GM19043 (cell line): ENCODE measurements at regions not wholly inside any gene's neighbourhood (a gene's known extent, or its start where the extent isn't known, plus 50 kb on each side); places are given as distances from the start of the nearest gene placed in this dataset.

Experiments
- ATAC-seq: cut with Tn5 transposase; IDR thresholded peaks from one replicate; pipeline ENCODE4 v1.9.1; 2021; ENCODE audit warnings: low read depth; ENCODE audit not compliant: unreplicated experiment

DNA sequence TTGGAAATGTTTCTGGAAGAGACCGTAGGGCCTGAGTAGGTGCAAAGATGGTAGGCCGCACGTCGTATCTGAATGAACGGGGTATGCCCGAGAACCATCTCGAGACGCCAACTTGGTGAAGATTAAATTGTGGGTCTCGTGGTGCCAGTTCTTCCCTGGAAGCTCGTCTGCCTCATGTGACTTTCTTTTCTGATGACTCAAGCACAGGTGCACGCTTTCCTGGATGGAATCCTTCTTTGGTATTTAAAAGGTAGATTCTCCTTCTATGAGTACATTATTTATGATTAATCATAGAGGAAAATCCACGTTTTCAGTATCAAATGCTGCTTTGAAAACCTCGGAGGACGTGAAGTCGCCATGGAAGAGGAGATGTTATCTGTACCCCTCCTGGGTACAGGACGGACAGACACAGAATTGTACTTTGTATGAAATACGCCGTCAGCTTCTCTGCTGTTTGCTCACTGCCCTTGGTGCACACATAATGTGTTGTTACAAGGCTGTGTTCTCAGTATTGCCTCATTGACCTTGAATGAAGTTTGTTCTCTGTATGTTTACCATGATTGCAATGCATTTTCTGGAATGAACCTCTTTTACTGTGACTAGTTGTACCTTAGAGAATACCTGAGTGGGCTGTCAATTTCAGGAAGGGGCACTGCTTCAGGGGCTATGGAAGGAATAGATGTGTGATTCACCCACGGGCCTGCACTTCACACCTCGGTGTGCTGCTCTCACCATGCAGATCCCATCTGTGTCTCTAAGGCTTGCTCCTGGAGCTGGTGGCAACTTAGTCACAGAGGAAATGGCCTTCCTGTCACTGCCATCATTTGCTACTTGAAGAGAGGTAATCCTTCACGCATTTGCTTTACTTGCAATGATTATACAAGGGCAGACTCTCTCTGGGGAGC lies 137.3 kb upstream of the RTL1 start:
- ATAC-seq = no peak

DNA sequence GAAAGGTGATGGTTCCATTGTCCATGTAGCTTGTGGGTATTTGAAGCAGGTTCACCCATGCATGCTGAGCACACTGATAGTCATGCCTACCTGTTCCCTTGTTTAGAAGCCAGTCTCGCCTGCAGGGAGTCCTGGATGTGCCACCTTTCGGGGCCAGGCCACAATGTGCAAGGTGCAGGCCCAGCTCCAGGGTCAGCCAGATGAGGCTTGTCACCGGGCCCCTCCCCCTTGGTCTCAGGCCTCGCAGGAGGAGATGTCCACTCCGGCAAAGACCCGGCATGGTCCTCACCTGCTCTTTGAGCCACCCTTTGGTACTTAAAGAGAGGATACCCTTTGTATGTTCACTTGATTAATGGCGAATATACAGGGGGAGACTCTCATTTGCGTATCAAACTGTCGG lies 140.4 kb upstream of the RTL1 start:
- no peak for ATAC-seq

DNA sequence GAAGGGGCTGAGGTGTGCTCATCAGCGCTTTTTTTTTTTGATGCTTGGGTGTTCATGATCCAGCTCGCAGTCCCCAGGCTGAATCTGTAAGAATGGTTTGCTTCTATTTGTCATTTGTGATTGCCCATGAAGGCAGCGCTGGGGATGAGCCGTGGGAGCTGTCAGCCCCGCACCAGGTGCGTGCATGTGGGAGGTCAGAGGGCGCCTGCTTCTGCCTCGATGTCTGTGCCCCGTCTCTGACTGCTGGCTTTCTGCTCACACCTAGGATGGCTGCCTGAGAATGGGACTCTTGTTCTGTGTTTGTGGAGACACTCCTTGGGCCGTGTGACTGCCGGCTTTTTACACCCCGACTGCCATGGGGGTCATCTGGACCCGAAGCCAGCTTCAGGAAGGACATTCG lies 141.2 kb upstream of the RTL1 start:
- ATAC-seq = no peak

DNA sequence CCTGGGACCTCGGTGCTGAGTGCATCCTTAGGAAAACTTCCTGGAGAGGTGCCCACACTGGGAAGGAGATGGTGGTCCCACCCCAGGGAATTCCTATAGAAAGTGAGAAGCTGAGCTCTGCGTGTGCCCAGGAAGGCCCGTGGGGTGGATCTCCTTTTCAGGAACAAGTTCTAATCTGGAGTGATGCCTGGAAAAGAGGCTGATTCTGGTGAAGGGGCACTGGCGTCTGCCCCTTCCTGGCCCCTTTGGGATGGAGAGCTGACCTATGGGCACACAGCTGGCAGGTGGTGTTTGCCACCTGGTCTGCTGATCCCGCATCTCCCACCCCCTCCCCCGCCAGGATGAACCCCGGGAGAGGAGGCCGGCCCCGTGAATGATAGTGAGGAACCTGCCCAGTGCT lies 142.0 kb upstream of the RTL1 start:
- no peak for ATAC-seq

DNA sequence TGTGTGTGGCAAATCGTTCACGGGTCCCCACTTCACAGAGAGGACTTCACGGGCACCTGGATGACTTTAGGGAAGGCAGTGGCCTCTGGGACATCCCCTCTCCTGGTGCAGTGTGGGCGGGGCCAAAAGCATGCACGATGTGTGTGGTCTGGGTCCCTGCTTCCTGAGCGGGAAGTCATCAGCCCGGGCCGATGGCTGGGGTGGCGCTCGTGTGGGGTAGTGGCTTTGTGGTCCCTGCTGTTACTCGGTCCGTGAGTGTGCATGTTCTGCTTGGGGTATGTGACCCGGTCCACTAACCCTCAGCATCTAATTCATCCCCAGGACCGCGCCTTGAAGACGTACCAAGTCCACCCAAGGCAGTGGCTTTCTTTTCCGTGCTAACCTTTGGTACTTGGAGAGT lies 142.5 kb upstream of the RTL1 start:
- ATAC-seq = no peak

DNA sequence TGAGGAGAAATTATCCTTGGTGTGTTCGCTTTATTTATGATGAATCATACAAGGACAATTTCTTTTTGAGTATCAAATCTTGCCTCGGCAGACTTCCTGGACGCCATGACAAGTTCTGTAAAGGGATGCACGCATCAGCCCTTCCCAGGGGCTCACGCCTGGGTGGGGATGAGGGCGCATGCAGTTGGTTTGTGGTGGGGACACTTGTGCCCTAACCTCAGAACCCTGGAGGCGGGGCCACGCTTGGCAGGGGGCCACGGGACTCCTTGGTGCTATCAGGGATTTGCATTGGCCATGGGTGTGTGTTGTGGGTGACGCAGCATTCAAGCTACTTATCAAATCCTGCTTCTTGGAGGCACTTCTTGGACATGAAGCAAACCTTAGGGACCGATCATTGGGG lies 143.8 kb upstream of the RTL1 start:
- no peak for ATAC-seq

DNA sequence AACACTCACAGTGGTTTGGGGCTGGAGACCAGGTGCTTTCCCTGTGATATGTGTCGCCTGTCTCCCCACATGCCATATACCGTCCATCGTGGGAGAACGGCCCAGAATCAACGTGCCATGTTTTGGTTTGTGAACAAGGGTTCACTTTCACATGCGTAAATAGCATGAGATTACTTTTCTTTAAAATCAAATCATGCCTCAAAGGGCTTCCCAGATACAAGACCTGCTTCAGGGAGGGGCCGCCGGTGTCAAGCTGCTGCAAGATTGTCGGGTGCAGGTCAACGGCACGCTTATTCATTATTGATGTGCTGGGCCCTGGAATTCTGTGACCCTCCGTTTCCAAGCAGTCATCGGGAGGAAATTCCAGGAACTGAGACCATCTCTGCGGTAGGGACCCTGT lies 145.2 kb upstream of the RTL1 start:
- no peak for ATAC-seq

DNA sequence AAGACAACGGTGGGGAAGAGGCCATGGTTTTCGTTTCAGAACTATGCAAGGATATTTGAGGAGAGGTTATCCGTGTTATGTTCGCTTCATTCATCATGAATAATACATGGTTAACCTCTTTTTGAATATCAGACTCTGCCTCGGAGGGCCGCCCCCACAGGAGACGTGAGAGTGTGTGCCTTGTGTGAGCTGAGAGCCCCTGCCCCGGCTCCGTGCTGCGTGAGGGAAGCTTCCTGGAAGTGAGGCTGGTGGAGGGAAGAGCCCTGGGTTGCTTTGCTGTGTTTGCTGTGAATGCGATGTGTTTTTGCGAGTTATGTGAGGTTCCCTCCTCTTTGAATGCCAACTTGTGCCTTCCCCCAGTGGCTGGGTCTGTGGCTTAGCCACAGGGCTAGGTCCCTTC lies 146.0 kb upstream of the RTL1 start:
- ATAC-seq = no peak

DNA sequence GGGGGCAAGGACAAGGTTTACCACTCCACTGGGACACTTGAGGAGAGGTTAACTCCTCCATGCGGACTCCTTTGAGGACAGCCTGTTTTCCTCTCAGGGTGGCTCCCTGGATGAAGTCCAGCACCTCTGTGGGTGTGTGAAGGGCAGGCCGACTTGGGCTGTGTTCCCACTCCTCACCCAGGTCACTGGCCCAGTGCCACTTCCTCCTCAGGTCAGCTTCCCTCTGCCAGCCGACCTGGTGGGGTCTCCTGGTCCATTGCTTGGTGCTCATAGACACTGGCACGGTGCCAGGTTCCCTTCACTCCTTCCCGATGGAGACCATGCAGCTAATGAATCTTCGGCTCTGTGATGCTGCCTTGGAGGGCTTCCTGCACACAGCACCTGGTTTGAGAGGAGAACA lies 146.4 kb upstream of the RTL1 start:
- no peak for ATAC-seq

DNA sequence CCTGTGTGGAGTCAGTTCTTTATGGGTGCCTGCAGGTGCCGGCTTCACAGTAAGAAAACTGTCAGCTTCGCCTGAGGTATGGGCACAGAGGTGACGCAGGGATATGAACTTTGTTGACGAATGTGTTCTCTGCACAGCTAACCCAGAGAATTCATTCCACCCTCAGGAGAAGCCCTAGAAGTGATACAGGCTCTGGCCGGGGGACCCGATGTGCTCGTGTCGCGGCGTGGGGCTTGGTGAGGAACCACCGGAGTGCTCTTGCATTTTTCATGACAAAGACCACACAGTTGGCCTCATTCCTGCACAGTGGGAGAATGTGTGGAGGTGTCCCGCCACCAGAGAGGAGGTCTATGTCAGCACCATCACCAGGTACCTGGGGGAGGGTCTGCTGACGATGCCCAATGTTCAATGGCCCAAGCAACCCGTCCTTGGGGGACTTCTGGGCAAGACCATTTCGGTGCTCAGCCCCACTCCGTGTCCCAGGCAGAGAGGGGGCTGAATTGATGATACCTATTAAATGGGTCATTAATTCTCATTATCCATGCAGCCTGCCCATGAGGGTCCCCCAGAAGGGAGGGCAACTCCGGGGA lies 147.5 kb upstream of the RTL1 start:
- ATAC-seq = no peak

DNA sequence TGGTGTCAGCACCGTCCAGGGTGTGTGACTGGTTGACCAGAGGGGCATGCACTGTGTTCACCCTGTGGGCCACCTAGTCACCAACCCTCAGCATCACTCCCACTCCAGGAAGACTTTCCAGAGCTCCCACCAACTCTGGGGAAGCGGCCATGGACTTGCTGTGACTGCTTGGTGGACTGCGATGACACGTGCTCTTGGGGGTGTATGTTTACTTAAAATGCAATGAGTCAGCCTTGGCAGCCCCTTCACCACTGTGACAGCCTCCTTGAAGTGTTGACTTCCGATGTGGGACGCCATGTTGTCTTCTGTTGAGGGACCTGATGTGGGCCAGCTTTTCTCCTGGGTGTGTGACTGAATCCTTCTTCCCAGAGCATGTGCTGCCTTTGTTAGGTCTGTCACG lies 151.1 kb upstream of the RTL1 start:
- ATAC-seq = no peak

DNA sequence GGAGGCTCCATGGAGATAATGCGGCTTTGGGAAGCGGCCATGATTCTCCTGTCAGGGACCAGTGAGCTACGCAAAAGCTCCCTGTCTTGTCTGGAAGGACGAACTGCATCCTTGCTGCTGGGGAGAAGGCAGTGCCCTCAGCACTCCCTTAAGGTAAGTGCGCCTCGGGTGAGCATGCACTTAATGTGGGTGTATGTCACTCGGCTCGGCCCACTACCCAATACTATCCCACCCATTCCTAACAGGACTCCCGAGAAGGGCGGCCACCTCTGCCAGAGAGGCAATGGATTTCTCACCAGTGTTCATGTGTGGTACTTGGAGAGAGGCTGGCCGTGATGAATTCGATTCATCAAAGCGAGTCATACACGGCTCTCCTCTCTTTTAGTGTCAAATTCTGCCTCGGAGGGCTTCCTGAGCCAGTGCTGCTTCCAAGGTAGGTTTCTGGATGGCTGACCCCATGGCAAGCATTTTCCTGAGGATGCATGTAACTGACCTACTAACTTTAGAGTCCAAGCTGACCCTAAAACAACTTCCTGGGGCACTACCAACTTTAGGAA lies 151.7 kb upstream of the RTL1 start:
- ATAC-seq = no peak

DNA sequence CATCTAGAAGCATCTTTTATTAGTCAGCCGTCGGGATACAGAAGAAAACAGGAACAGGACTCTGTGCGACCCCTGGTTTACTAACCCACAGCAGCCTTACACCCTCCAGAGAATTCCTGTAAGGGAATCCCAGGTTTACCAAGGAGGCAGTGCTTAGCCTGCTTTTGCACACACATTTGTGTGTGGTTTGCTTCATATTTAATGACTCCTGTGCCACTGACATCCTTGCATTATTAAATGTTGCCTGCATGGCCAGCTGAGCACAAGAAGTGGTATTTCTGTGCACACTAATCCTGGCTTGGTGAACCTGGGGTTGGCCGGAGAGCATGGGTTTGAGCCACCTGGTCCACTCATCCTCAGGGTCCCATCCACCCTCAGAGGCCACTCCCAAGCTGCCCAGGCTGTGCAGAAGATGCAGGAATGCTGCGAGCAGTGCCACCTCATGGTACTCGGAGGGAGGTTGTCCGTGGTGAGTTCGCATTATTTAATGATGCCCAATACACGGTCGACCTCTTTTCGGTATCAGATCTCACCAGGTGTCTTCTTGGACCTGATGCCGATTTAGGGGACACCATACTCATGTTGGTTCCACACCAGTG lies 152.4 kb upstream of the RTL1 start:
- no peak for ATAC-seq

DNA sequence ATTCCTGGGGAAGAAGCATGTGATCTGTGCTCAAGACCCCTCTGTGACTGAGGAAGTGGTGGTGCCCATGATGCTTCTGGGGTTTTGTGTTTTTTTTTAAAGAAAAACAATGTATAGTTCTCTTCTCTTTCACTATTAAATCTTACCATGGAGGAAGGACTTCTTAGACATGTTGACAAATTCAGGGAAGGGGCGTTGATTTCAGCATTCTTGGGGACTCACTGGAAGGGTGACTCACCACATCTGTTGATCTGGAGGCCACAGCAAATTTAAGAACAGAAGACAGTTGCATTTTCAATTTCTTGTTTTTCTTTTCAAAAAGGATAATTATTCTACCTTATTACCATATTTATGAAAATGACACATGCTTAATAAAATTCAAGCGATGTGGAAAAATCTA lies 152.9 kb upstream of the RTL1 start:
- ATAC-seq = no peak

DNA sequence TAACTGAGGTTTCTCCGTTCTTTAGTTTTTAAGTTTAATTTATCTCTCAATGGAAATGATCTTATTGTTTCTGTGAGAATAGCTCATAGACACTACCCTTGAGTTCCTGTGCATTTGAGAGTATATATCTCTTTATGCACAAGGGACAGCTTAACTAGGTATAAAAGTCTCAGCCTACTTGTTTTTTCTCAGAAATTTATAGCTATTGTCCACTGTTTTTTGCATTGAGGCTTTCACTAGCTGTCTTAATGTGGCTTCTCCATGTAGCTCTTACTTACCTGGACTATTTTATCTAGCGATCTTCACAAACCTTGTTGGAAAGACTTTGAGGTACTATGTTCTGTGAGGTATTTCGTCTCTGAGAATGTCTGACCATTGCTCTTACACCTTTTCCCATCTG lies 153.9 kb upstream of the RTL1 start:
- no peak for ATAC-seq

DNA sequence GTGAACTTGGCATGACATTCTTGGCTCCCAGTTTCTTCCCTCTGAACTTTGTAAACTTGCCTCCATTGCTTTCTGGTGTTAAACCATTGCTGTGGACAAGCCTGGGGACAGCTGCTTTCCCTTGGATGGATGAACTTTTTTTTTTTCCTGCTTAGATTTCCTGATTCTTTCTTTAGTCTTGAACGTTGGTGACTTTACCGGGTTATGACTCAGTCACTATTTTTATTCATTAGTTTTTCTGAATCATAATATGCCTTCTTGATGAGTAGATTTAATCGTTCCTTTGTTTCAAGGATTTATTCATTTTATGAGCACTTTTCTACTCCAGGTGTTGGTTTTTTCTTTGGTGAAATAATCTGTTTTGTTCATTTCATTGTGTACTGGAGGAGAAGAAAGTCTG lies 155.0 kb upstream of the RTL1 start:
- no peak for ATAC-seq

DNA sequence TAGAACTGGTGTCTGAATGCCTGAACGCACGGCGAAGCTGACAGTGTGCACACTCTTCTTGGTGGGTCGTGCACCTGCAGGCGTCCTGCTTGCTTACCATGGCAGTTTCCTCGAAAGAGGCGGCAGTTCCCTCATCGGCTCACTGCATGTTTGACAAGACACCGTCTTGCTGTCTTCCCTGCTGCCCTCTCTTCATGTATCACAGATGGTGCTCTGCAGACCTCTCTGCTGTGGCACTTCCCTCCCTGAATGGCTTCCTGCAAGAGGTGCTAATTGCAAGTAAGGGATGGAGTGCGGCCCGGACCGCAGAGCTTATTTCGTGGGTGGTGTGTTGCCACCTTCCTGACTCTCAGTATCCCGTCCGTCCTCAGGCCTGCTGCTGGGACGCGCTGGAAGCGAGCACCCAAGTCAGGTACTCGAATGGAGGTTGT lies 156.7 kb upstream of the RTL1 start:
- ATAC-seq = no peak

DNA sequence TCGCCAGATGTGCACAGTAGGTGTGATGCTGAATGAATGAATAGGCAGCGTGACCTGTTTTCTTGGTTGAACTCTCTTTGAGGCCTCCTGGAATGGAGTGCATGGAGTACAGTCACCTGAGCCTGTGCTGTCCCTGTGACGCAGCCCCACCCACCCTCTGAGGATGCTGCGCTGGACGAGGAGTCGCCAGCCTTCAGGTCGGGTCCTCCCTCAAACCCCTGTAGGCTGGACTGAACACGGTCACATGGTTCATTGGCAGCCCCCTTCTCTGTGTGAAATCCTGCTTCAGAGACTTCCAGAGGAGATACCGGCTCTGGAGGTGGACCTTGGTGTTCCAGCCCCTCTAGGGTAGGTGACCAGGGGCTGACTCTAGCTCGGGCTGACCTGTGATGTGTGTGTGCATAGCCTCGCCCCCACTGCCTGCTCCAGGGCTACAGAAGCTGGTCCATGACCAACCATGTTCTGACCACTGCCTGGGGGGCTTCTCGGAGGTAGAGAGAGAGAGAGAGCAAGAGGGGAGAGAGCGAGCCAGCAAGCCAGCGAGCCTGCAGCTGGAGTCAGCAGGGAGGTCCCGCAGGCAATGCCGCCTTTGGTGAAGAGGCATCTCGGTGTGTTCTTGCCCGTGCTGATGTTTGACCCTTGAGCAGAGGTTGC lies 158.0 kb upstream of the RTL1 start:
- ATAC-seq = no peak

DNA sequence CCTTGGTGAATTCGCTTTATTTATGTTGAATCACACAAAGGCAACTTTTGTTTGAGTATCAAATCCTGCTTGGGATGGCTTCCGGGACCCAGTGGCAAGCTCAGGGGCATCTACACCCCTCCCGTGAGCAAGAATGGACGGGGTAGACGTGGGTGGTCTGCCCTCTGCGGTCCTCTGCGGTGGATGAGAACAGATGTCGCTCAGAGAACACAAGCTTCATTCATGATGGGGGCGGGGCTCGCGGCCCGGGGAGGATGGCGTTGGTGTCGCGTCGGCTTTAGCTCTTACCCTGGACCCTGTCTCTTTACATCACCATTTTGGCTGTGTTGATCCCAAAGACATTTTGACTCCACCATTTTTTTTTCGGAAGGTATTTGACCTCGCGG lies 158.5 kb upstream of the RTL1 start:
- ATAC-seq = no peak

DNA sequence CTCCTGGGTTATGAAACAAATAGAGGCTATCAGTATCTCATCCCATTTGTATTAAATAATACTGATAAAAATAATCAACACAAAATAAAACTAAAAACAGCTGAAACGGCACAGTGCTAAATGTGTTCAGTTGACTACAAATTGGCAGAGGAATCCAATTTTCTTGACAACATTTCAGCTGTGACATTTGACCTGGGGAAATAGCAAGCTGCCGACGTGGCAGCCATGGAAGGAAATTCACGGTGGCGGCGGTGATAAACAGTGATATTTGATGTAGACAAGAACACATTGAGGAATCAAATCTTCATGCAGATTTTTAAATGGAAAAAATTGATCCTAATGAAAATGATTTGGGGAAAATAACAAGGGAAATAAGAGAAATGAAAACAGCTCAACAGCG lies 159.1 kb upstream of the RTL1 start:
- no peak for ATAC-seq

DNA sequence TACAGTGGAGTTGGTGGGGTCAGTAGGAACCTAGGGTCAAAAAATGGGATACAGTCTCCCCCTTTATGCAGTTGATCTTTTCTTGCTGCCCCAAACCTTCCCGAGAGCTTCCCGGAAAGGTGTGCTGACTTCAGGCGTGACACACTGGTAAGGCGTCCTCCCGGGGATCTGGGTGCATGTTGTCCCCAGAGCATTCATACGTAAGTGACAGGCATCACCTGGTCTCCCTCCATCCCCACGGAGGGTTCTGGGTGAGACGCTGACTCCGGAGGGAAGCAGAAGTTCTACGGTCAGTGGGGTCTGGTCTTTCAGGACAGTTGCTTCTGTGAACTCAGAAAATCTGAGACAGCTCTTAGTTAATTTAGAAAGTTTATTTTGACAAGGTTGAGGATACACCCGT lies 159.6 kb upstream of the RTL1 start:
- no peak for ATAC-seq
